Neural cell (in vitro differentiated cells): ENCODE measurements at regions not wholly inside any gene's neighbourhood (a gene's known extent, or its start where the extent isn't known, plus 50 kb on each side); places are given as distances from the start of the nearest gene placed in this dataset.

Experiments
- EP300 ChIP-seq: fragments of 450-650 bp; conservative IDR thresholded peaks from 2 replicates; pipeline ENCODE4 v1.6.1; 2014; ENCODE audit warnings: antibody characterized with exemption, mild to moderate bottlenecking, moderate library complexity; ENCODE audit not compliant: poor library complexity, severe bottlenecking
- EZH2 ChIP-seq: fragments of 200-600, 300-800 bp; shearing (Covaris generic), sonication (generic); IDR thresholded peaks from 2 replicates; pipeline ENCODE4 v1.6.1; 2014; ENCODE audit warnings: antibody characterized with exemption, low read length, borderline replicate concordance, mild to moderate bottlenecking; ENCODE audit not compliant: insufficient read depth, poor library complexity, severe bottlenecking
- MXI1 ChIP-seq: fragments of 450-650 bp; conservative IDR thresholded peaks from 2 replicates; pipeline ENCODE4 v1.6.1; 2014; ENCODE audit warnings: antibody characterized with exemption, mild to moderate bottlenecking; ENCODE audit not compliant: poor library complexity, severe bottlenecking
- POLR2AphosphoS5 ChIP-seq: IDR thresholded peaks from 2 replicates; pipeline ENCODE4 v1.6.1; 2012
- RAD21 ChIP-seq: fragments of 450-650 bp; conservative IDR thresholded peaks from 2 replicates; pipeline ENCODE4 v1.6.1; 2014; ENCODE audit warnings: antibody characterized with exemption, mild to moderate bottlenecking, moderate library complexity
- SMC3 ChIP-seq: fragments of 450-650 bp; conservative IDR thresholded peaks from 2 replicates; pipeline ENCODE4 v1.6.1; 2014; ENCODE audit warnings: antibody characterized with exemption, mild to moderate bottlenecking, moderate library complexity; ENCODE audit not compliant: poor library complexity
- TAF1 ChIP-seq: IDR thresholded peaks from 2 replicates; pipeline ENCODE4 v1.6.1; 2012; ENCODE audit warnings: low read depth
- TF ChIP-seq, protein P1 (sequence below): fragments of 450-650 bp; IDR thresholded peaks from 2 replicates; pipeline ENCODE4 v1.5.1; 2014; ENCODE audit warnings: antibody characterized with exemption, mild to moderate bottlenecking, moderate library complexity; ENCODE audit not compliant: poor library complexity, severe bottlenecking

DNA sequence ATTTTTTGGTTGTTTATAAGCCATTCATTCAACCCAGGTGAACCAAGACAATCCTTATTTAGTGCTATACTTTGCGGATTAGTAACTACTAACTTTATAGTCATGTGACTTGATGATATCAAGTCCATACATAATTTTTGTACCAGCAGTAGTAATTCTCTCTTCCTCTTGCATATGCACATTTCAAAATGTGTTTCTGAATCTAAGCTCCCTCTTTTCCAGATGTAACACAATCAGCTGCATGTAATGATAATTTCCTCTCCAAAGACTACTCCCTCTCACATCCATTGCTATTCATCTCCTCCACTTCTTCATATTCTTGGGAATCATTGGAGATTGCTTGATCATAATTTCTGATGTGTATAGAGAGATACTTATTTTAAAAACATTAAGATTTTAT is 510.1 kb upstream of the CDH18 start:
- TF ChIP-seq EZH2 (no peak), TAF1 (no peak), MXI1 (no peak), EP300 (no peak), POLR2AphosphoS5 (no peak), SMC3 (no peak), RAD21 (no peak)
- TF ChIP-seq, protein P1, sequence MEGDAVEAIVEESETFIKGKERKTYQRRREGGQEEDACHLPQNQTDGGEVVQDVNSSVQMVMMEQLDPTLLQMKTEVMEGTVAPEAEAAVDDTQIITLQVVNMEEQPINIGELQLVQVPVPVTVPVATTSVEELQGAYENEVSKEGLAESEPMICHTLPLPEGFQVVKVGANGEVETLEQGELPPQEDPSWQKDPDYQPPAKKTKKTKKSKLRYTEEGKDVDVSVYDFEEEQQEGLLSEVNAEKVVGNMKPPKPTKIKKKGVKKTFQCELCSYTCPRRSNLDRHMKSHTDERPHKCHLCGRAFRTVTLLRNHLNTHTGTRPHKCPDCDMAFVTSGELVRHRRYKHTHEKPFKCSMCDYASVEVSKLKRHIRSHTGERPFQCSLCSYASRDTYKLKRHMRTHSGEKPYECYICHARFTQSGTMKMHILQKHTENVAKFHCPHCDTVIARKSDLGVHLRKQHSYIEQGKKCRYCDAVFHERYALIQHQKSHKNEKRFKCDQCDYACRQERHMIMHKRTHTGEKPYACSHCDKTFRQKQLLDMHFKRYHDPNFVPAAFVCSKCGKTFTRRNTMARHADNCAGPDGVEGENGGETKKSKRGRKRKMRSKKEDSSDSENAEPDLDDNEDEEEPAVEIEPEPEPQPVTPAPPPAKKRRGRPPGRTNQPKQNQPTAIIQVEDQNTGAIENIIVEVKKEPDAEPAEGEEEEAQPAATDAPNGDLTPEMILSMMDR = no peak
